ENCODE measurements at regions not wholly inside any gene's neighbourhood (a gene's known extent, or its start where the extent isn't known, plus 50 kb on each side); places are given as distances from the start of the nearest gene placed in this dataset.
"Not testable (repeated sequence)": the region's sequence is repeated elsewhere in the genome, so short reads cannot be mapped to it uniquely, and the experiment has no call there.

DNA sequence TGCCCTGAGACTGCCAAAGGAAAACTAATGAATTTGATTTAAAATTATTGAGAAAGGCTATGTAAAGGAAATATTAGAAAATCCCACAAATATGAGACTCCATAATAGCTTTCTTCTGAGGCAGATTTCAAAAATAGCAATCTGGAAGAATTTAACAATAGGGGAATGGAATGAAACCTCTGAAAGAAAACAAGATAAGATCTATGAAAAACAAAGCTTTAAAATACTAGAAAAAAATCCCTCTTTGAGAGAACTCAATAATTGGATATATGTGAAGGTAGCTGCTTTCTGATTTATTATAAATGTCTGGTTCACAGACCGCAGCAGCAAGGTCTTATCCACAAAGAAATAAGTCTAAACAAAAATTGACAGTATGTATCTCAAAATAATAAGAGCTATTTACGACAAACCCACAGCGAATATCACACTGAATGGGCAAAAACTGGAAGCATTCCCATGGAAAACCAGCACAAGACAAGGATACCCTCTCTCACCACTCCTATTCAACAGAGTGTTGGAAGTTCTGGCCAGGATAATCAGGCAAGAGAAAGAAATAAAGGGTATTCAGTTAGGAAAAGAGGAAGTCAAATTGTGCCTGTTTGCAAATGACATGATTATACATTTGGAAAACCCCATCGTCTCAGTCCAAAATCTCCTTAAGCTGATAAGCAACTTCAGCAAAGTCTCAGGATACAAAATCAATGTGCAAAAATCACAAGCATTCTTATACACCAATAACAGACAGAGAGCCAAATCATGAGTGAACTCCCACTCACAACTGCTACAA is 319.3 kb upstream of the THBS1 start:
- DNase-seq = not testable (repeated sequence)

DNA sequence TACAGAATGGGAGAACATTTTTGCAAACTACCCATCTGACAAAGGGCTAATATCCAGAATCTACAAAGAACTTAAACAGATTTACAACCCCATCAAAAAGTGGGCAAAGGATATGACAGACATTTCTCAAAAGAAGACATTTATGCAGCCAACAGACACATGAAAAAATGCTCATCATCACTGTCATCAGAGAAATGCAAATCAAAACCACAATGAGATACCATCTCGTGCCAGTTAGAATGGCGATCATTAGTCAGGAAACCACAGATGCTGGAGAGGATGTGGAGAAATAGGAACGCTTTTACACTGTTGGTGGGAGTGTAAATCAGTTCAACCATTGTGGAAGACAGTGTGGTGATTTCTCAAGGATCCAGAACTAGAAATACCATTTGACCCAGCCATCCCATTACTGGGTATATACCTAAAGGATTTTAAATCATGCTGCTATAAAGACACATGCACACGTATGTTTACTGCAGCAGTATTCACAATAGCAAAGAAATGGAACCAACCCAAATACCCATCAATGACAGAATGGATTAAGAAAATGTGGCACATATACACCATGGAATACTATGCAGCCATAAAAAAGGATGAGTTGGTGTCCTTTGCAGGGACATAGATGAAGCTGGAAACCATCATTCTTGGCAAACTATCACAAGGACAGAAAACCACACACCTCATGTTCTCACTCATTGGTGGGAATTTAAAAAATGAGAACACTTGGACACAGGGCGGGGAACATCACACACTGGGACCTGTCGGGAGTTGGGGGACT is 317.7 kb upstream of the THBS1 start:
- peak; percentile 5 for DNase-seq

DNA sequence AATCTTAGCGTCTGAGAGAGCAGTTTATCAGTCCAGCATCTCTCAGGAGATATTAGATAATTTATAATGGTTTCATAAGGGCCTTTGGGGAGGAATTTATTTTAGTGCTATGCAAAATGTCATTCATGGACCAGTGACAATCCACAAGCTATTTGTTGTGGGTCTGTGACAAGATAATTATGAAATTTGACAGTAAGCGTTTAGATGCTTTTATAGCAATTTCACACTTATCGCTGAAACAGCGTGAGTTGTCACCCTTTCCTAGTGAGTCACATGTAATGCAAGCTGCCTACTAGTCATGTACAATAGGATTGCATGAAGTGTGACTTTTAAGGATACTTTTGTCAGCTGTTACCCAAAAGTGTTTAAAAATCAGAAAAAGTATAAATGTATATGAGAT is 315.6 kb upstream of the THBS1 start:
- DNase-seq = no peak

DNA sequence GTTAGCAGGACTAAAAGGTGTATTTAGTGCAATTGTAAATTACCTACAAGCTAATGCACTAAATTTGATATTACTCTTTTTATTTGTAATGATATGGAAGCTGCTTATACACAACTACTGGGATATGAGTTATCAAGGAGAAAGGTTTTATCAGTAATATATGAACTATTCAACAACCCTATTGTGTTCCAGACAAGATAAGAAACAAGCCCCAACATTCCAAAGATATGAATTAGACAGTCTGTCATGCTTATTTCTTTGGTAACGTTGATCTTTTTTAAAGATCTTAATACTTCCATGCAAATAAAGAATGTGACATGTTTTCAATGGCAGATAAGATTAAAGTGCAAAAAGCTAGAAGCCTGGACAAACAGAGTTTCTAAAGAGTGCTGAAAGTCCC is 314.0 kb upstream of the THBS1 start:
- no peak for DNase-seq

DNA sequence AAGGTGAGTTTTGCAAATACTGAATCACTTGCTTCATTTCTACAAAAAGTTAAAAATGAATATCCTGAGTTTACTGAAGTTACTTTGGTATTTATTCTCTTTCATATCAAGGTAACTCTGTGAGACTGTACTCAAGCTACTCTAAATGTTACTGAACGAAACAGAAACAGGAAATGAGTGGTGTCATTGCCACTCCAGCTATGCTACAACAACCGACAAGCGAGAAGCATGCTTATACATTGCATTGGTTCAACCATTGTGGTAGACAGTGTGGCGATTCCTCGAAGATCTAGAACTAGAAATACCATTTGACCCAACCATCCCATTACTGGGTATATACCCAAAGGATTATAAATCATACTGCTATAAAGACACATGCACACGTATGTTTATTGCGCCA is 313.2 kb upstream of the THBS1 start:
- DNase-seq = no peak

DNA sequence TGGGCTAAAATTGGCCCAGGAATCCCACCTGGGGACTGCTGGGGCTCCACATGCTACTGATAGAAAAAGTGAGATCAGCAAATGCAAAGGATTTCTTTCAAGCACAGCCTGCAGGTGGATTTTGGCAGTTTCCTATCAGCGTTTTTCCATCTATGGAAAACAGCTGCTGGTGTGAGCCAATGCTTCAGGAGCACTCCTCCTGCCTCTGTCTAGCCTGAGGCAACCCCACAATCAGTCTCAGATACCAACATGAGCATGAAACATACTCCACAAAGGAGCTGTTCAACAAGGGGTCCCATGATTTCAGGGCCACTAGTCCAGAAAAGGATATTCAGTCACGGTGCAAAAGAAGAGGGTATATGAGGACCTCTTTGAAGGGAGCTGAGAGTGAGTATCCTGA is 311.5 kb upstream of the THBS1 start:
- no peak for DNase-seq

DNA sequence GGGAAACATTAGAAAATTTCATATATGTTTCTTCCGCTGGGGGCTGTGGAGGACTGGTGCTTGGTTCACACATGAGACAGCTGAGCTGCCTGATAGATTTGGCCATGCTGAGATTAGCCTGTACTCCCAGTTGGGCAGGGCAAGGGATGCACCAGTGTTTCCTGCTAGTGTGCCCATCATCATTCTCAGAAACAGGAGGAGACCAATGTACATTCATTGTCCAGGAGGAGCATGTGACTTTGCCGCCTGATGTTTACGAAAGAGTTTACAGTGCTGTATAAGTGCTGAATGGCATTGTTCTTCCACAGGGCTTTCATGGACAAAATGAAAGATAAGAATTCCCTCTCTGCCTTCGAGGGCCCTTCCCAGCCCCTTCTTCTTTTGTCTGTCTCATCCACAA is 311.1 kb upstream of the THBS1 start:
- DNase-seq = no peak

DNA sequence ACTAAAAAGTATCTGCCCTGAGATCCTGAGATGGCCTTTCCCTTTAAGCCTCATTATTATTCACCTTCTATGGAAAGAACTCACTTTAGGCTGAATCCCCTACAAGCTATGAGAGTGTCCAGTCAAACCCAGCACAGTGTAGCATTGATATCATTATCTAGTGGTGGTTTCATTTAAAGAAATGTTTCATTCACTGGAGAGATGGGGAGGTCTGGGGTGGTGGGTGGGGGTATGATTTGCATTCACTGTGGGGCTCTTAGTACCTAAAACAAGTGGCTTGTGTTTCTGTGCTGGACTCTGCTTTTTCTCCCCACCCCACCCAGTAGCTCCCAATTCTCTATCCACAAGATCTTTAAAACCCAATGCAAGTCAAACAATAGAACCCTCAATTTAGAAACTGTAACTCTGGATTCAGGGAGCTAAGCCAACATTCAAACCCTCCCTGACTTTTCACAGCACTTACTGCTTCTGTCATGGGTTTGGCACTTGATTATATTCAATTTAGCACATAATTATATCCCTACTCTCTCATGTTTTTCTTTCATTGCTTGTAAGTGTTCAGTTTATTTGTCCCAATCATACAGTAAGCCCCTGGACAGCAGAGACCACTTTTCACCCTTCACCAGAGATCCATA is 310.5 kb upstream of the THBS1 start:
- DNase-seq = no peak

DNA sequence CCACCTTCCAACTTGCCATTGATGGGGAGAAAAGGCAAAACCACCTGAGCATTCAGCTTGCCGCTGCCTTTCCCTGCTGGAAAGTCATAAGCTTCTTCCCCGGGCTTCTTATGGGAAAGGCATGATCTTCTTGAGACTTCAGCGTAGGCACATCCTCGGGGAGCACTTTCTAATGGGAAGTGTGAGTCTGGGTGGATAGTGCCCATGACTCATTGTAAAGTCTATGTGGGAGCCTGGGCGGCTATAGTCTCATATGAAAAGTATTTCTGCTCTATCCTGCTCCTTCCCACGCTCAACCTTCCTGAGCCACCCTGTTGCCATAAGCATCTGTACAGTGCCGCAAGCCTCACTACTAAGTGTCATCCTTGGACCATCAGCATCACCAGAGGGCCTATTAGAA is 309.9 kb upstream of the THBS1 start:
- no peak for DNase-seq

DNA sequence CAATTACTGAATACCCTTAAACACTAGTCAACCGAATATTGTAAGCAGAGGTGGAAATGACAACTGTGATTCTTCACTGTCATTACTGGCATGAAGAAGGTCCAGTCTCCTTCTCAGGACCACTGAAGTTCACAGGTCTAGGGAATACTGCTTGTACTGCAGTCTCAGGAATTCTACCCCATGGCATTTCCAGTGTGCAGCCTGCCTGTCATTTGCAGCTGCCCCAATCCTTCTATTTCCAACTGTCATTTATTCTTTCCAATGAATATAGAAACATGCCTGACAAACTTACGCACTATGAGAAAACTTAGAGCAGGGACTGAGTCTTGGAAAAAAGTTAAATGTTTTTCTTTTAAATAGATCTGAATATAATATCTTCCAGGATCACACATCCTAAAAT is 308.0 kb upstream of the THBS1 start:
- DNase-seq = no peak

DNA sequence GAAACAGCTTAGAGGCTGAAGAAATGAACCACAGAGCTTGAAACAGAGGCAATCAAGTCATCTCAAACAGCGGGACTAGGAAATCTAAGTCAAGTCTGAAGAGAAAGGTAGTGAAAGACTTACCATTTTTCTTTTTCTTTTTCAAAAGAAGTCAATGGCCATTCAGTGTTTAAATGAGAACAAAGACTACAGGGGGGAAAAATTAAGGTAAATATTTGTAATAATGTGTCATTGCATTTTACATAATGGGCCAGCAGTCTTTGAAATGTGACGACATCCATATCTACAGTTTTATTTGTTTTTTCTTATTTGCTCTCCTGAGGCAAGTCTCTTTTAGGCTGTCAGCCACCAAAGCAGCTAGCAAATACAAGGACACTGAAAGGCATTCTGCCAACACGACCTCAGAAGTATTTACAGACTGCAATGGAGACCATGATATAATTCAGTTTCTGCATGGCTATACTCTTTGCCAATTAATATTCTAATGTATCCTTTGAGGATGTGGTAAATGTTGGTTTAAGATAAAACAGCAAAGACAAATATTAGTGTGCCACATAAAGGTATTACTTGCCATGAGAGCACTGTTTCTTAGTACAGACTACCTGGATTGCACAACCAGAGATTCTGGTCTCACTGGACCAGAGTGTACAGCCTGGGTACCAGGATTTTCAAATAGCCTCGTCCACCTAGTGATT is 307.0 kb upstream of the THBS1 start:
- DNase-seq = no peak

DNA sequence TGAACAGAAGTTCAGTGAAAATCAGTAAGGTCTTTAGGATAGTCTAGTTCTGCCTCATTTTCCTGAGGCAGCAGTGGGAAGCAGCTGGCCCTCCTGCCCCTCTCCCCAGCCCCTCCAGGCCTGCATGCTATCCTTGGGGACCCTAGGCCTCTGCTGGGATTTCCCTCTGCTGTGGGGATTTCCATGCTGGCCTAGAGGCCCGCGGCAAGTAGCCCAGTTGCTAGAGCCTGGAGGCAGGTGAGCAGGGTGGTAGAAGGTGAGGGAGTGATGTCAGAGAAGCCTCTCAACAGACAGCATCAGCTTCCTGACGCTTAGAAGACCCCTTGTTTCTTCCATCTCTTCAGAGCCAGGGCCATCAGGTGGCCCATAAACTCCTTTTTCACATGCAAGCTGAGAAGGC is 305.8 kb upstream of the THBS1 start:
- DNase-seq = no peak

DNA sequence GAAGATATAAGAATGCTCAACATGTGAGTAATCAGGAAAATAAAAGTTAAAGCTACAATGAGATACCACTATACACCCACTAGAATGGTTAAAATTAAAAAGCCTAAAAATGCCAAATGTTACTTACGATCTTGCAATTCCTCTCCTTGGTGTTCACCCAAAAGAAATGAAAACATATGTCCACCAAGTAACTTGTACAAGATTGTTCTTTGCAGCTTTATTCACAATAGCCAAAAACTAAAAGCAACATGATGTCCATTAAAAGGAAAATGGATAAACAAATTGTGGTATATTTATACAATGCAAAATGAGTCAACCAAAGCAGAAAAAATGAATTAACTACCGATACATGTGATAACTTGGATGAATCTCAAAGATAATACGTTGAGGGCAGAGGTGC is 301.6 kb upstream of the THBS1 start:
- no peak for DNase-seq

DNA sequence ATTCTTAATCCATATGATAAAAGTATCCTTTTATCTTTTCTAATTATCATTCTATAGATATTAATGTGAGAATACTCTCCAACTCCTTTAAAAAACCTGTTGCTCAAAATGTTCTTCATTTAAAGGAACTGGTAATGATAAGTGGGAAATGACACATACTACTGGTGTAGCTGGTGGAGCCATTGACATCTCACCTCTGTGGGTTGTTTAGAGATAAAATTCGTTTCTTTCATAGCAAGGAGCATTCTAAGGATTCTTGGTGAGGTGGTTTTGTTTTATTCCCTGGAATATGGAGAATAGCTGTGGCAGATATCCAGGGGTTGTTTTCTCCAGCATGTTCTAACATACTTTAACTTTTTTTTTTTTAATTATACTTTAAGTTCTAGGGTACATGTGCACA is 299.8 kb upstream of the THBS1 start:
- no peak for DNase-seq

DNA sequence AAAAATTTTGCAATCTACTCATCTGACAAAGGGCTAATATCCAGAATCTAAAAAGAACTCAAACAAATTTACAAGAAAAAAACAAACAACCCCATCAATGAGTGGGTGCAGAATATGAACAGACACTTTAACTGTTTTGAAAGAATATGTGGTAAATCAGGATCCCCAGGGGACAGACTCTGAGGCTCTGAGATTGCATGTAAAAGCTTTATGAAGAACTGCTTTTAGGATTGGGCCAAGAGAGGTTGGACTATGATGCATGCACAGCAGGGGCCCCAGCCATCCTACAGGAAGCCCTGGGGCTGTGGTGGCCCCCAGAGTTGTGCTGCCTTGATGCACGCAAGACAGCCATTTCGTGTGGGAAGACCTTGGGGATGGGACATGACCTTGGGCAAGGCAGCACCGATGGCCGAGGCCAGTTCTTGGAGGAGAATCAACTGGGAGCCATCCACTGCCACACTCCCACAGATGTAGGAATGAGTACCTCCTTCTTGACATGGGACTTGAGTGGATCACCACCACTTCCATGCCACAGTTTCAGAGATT is 298.1 kb upstream of the THBS1 start:
- DNase-seq = no peak

DNA sequence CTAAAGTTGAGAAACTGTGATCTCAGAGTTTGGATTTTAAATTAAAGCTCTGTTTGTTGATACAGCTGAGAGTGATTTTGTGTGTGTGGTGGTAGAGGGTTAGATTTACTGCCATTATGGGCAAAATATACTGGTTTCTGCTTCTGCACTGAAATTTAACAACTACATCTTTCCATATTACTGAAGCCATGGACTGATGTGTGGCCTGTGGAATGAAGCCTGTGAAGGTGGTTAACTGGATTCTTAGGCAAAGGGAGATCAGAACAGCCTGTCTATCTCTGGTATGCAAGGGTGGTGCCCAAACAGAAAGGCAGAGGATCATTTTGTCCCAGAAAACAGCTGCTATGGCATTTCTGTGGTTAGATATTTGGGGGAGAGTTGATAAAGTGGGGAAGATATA is 297.3 kb upstream of the THBS1 start:
- DNase-seq = no peak

DNA sequence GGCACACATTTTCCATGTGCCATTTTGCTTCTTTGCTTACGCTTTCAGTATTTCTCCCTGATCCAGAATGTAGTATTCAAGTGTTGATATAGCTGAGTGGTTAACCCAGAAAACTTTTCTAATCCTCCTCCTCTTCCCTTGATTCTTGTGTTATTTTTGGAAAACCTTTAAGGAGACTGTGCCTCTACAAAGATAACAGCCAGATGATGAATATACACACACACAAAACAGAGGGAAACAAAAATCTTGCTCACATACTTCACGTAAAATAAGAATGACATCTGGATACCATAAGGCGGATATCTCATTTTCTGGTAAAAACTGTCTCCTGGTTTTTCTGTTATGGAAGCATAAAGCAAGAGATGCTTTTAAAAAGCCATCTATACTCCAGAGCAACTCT is 295.8 kb upstream of the THBS1 start:
- no peak for DNase-seq

DNA sequence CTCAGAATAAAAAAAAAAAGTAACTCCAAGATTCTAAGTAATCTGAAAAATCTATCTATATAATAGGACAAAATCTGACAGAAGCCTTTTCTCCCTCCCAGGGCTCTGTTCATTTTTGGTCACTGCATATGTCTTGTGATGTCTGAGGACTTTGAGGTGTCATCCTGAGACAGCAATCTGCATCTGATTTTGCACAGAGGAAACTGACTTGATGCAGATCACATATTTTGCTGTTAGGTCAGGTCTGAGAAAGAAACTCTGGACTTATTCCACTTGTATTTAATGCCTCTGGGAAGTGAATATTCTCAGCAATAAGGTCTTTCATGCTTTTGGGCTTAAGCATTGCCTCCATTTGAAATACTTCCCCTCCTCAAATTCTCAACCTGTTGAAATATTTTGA is 295.2 kb upstream of the THBS1 start:
- DNase-seq = no peak

DNA sequence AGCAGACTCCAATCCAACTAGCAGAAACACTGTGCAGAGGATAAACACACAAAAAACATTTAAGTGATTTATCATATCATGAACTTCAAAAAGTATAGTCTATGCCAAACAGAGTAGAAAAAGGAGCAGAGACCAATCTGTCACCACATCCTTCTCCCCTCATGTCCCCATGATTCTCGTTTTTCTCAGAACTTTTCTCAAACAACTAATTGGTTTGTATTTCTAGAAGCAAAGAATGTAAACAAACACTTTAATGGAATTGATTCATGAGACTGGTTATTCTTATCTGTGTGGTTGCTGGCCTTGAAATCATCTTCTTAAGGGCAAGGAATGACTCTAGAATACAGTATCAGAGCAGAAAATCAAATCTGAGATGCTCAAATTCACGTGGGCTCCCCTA is 294.2 kb upstream of the THBS1 start:
- DNase-seq = no peak

DNA sequence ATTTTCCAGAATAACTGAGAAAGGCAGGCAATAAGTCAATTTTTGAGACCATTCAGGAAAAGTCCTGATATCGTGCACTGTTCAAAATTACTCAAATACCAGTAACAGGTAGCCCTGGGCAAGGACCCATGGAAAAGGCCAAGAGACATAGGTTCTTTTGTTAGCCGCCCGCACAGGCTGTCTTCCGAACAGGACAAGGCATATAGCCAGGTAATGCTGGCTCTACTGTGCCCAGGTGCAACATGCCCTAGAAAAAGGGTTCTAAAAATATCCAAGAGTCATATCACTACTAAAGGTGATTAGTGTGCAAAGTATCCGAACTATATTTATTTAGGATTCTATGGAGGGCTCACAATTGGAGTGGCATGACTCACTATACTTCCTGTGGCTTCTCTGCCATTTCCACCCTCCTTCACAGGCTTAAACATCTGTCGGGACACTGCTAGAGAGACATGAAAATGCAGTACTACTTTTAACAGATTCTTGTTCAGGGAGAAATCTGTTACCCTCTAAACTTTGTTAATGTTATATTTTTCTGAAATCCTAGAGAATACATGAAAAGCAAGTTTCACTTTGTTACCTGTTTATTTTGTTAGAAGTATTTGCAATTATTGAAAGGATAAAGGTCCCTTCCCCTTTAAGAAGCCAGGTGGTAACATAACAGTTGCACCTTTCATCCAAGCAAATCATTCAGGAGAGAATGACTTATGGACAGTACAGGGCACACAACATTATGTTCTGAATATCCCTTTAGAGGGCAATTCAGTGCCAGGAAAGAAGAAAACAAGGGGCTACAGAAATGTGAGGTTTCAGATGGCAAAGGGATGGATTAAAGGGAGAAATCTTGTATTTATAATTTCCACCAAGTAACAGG is 293.3 kb upstream of the THBS1 start:
- DNase-seq = no peak

DNA sequence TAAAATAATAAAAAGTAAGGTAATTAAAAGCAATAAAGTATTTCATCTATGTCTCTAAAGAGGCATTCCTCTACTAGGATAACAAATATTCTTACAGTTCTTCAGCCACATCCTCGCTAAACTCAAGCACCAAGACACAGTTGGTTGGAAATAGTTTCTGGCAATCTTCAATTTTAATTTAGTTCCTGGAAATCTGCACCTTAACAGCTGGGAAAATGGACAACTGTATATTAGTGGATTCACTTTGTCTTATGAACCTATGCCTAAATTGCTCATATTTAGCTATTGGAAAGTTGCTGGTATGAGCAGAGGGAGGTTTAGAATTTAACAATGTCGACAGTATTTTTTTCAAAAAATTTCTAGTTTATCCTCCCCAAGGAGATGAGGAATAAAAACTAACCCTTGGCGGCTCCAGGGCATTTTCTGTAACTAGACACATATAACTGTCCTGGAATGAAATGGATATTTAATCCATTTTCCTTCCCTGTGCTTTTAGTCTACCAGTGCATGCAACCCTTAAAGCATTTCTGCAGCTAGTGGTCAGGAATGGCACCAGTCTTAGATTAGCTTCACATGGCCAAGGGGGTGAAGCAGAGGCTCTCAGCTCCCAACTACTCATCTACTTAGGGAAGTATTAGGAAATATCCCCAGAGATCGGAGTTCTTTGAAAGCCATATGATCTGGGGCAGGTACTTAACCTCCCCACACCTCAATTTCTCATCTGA is 290.0 kb upstream of the THBS1 start:
- no peak for DNase-seq

Measured in central memory CD4-positive, alpha-beta T cell (primary cell).